ENCODE measurements at regions not wholly inside any gene's neighbourhood (a gene's known extent, or its start where the extent isn't known, plus 50 kb on each side); places are given as distances from the start of the nearest gene placed in this dataset.

DNA sequence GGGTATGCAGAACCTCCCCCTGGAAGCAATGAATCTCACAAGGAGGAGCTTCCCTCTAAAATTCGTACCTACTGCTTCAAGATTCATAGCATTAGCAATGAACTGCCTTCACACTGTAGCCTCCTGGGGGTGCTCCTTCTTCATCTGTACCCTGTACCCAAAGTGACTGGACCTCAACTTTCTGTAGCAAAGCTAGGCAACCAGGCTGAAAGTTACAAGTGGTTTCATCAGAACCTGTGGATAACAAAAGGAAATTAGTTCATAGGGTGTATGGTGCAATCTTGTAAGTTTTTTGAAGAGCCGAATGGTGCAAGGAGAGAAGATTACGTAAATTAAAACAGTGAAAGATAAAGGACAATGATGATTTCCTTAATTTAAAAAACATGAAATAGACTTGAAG lies 1541.7 kb upstream of the FLRT2 start:
- DNase-seq (ENCODE audit: low read depth in 2 of 2), result no peak

DNA sequence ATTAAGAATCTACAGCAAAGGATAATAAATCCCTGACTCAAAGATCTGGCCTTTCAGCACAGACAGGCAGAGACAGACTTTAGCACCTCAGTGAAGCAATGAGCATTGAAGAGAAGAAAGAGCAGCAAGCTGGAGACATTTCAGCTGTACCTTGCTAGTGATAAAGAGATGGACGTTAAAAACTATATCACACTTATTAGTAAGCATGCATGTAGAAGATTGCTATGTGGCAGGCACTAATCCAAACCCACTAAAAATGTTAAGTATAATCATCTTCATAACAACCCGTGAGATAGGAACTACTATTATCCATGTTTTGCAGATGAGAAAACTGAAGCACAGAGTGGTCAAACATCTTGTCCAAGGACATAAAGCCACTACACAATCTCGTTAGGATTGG lies 1538.3 kb upstream of the FLRT2 start:
- no peak for DNase-seq (ENCODE audit: low read depth in 2 of 2)

DNA sequence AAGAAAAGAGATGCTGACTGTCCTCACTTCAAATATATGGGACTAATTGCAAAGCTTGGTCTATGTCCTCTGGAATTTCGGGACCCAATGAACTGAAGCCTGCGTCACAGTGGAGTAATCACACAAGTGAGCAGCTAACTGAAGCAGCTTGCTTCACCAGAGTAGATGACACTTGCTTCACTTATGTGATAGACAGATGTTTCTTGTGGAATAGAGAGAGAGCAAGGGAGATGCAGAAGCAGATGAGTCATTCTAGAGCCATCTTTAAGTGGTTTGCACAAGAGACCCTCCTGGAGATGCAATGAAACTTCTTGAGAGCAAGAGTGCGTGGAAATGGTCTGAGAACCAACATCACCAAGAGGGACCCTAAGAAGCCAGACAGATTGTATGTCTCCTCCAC lies 1537.1 kb upstream of the FLRT2 start:
- no peak for DNase-seq (ENCODE audit: low read depth in 2 of 2)

DNA sequence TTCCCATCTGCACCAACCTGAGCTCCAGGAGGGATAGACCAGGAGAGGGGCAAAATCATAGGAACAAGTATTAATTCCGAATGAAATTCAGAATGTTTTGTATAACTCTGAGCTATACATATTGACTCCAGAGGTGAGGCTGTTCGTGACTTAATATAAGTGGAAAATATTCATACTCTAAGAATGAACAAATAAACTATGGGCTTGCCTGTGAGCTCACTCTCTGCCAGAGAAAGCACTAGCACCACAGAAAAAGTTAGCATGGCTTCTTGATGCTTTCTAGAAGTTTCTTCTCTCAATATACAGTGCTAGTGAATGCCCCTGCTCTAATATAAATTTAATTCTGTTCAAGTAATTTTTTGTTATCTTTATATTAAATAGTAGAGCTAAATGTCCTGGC lies 1536.4 kb upstream of the FLRT2 start:
- DNase-seq (ENCODE audit: low read depth in 2 of 2), result no peak

DNA sequence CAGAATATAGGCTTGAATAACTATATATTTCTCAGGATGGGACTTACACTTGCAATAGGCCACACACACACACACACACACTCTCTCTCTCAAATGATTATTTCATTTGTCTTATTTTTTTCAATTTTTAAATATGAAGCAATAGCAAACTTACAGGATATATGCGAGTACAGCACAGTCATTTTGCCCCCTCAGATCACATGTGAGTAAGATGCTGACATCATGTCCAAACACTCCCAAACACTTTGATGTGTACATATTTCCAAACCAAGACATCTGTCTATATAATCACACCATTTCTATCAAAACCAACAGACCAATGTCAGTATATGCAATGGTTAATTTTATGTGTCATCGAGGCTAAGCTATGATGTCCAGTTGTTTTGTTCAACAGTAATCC lies 1535.9 kb upstream of the FLRT2 start:
- DNase-seq (ENCODE audit: low read depth in 2 of 2), result no peak

DNA sequence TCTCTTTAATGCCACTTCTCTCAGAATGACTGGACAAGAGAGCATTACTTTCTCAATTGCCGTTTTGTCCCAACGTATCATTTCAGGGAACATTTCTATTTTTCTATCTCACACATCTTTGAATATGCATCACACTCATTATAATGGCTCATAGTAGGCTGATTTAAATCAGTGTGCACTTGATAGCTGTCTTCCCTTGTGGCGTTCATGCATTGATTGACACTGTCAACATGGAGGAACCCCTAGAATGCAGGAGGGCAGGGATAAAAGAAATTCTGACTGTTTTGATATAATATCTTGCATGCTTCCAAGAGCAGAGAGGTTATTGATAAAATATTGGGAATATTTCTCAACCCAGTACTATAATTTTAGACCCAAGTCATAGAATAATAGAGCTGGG lies 1528.9 kb upstream of the FLRT2 start:
- DNase-seq (ENCODE audit: low read depth in 2 of 2), result no peak

DNA sequence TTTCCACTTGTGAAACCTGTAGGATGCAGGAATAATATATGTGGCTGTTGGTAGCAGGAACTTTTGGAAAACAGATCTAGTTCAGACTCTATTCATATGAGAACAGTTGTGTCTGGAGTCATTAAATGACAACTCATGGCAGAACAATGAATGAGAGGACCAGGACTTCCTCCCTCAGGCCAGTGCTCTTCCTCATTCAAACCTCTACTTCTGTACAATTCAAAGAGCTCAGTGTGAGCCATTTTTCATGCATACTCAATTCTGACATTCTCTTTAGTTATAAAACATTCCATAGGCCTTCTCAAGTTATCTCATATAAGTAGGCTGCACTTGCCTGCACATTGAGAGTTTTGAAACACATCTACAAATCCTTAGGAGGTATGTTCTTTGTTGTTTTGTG lies 1526.6 kb upstream of the FLRT2 start:
- DNase-seq (ENCODE audit: low read depth in 2 of 2), result no peak

DNA sequence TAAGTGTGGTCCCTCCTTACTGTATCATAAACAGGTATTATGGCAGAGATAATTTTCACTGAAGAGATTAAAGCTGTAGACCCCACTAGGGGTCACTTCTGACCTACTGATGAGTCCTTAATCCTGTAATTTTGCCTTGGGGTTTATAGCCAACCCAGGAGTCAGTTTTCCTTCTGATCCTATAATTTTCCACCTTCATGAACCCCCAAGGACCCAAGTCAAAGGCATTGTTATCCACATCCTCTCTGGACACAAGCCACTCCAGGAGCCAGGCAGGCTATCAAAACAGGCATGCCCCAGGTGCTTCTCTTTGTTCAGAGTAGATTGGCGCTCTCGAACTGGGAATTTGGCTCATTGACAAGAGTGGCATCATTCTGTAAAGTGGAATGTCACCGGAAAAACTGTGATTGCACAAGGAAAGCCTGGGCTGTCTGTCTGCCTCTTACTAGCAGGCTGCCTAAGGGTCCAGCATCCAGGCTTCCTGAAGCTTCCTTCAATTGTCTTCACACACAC lies 1523.2 kb upstream of the FLRT2 start:
- DNase-seq (ENCODE audit: low read depth in 2 of 2), result no peak

DNA sequence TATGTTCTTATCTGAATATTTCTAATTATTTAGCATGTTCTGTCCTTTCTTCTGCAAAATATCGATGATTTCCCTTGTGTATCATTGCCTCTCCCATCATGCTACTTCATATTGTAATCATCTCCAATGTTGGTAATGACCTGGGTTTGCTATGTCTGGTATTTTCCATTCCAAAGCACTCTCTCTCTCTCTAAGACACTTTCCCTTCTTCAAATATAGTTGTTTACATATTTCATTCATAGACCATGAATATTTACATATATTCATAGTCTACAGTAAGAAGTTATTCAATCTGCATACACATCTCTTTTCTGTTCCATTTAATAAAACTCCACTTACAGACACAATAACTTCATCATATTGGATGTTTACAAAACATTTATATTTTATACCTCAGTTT lies 1516.5 kb upstream of the FLRT2 start:
- no peak for DNase-seq (ENCODE audit: low read depth in 2 of 2)

DNA sequence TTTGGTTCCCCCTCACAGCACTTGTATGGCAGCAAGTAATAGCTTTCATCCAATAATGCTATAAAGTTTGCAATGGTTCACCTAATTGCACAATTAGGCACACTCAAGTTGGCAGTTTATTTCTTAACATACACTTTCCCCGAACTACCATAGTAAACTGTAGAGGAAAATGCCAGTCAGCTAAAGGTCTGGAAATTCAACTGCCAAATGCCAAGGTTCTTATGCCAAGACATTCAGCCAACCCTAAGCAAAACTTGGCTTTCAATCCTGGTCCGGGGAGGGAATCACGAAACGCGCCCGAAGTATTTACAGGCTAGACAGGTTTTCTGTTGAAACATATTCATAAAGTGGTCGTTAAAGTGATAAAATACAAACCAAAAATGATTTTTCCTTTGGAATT lies 1512.4 kb upstream of the FLRT2 start:
- DNase-seq (ENCODE audit: low read depth in 2 of 2), result no peak

DNA sequence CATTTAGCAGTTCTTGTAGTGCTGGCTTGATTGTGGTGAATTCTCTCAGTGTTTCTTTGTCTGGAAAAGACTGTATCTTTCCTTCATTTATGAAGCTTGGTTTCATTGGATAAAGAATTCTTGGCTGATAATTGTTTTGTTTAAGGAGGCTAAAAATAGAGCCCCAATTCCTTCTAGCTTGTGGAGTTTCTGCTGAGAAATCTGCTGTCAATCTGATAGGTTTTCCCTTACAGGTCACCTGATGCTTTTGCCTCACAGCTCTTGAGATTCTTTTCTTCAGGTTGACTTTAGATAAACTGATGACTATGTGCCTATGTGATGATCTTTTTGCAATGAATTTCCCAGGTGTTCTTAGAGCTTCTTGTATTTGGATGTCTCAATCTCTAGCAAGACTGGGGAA lies 1508.5 kb upstream of the FLRT2 start:
- DNase-seq (ENCODE audit: low read depth in 2 of 2), result no peak

DNA sequence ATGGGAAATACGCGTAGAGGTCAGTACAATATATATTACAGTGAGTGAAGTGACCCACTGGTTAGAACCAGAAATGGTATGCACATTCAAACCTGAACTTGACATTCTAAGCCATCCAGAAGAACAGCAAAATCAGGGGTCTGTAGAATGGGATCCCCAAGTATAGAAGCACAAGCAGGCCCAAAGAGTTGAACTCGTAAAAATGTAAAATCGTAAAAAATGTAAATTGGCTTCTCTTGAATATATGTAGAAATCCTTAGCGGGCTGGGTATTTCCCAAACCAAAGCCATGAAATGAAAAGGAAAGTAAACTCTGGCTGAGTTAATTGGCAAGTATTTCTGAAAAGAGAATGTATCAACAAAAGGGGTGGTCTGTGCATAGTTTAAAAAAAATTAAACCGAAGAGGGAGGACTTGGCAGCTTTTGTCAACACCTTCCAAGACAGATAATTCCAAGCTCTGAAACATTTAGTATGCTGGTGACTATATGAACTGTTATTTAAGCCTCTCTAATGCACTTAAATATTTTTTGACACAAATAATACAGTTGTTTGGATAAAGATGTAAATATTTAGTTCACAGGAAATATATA lies 1505.6 kb upstream of the FLRT2 start:
- DNase-seq (ENCODE audit: low read depth in 2 of 2), result no peak

DNA sequence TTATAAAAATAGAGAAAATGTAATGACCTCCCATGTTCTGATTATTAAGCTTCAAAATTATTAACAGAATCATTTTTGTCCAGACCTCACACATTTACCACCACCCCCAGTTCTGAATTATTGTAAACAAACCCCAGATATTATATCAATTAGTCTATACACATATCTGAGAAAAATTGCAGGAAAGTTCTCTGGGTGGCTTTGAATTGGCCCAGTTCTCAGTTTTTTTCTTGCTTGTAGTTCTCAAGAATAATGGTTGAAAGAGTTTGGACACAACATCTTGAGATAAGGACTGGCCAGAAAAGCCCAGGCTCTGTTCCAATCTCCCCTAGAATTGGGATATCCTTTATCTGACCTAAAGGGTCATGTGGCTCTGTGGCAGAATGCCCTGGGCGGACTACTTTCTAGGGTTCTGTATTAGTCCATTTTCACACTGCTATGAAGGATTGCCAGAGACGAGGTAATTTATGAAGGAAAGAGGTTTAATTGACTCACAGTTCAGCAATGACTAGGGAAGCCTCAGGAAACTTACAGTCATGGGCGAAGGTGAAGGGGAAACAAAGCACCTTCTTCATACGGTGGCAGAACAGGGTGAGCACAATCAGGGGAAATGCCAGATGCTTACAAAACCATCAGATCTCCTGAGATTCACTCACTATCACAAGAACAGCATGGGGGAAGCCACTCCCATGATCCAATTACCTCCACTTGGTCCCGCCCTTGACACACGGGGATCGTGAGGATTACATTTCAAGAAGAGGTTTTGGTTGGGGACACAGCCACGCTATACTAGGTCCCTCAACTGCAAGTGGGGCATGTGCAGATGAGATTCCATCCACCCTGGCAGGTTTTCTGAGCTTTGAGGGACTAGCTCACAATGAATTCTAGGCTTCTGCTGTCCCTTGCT lies 1504.6 kb upstream of the FLRT2 start:
- no peak for DNase-seq (ENCODE audit: low read depth in 2 of 2)

DNA sequence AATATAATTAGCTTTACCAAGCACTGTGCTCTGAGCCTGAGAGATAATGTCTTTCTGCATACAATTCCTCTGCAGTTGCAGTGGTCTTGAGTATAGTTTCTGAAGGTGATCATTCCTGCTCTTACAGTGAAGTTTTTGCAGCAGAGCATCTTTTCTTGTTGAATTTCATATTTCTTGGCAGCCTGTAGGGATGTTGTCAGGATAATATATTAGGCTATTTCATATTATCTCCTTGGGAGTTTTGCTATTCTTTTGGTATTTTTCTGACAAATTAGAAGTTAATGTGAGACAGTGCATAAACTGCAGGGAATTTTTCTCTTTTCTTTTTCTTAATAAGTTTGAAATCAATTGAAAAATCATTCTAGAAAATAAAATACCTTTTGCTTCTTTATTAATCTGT lies 1502.6 kb upstream of the FLRT2 start:
- no peak for DNase-seq (ENCODE audit: low read depth in 2 of 2)

DNA sequence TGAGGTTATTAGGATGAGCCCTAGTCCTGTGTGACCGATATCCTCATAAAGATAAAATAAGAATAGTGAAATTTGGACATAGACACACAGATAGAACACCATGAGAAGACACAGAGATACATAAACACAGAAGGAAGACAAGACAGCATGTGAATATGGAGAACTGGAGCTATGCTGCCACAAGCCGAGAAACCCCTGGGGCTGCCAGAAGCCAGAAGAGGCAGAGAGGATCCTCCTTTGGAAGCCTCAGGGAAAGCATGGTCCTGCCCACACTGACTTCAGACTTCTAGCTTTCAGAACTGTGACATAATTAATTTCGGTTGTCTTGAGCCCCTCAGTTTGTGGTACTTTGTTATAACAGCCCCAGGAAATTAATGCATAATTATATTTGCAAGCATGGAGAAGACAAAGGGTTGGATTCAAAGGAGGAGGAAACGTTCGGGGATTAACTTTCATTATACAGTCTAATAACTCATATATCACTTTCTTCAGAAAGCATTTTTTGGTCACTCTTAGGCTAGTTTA lies 1501.8 kb upstream of the FLRT2 start:
- DNase-seq (ENCODE audit: low read depth in 2 of 2), result no peak

DNA sequence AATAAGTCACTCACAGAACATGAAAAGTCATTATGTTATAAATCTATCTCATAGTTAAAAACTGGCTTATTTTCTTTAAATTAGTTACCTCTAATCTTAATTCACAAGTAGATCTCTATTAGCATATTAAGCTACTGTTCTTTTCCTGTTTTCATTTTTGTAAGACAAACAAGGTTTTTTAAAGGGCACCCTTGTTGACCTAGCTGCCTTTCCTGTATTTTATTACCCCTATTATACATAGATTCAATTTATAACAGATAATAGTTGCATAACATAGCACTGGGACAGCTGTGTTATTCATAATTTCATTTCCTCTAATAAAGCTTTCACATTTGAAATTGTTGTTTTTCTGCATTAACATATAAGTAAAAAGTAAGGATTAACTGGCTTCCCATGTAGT lies 1500.7 kb upstream of the FLRT2 start:
- no peak for DNase-seq (ENCODE audit: low read depth in 2 of 2)

DNA sequence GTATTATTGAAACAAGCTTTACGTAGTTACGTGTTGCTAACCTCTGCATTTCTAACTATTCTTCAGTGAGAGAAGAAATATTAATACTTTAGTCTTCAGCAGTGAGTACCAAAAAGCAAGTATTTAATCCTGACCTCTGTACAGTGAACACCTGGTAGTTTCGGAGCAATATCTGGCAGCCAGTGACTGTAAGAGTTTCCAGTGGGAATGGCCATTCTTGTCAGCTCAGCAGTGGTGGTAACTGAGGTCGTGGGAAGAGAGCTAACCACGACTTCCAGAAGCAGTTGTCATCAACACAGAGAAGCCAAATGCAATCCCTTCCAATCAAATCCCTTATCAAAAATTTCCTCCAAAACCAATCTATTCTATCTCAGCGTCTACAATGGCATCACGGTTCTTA lies 1500.2 kb upstream of the FLRT2 start:
- no peak for DNase-seq (ENCODE audit: low read depth in 2 of 2)

DNA sequence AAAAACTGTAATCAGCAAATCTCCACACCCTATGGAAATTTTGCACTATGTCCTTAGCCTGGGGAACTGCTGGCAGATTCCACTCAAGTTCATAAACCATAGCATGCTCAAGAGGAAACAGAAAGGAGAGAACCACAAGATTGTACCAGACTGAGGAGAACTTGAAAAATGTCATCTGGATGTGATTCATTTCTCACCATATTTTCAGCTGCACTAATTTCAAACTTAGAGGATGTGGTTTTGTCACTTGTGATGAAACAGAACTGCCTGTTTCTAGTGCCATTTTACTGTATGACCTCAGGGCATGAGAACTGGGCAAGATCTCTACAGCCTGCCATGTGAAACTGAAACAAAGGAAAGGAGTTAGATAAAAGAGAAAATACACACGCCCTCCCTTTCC lies 1493.1 kb upstream of the FLRT2 start:
- no peak for DNase-seq (ENCODE audit: low read depth in 2 of 2)

DNA sequence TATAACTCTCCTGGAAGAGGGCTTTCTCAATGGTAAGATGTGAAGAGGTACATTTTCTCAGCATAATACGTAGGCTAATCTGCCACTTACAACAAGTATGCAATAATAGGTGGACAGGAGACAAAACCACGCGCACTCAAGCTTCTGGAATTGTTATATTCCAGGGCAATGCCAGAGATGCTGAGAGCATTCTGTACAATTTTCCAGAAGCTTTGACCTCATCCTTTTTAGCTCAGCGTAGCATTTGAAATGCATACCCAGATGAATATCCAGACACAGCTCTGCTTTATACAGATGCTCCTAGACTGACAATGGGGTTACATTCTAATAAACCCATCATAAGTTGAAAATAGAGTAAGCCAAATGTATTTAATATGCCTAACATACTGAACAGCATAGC lies 1492.4 kb upstream of the FLRT2 start:
- no peak for DNase-seq (ENCODE audit: low read depth in 2 of 2)

DNA sequence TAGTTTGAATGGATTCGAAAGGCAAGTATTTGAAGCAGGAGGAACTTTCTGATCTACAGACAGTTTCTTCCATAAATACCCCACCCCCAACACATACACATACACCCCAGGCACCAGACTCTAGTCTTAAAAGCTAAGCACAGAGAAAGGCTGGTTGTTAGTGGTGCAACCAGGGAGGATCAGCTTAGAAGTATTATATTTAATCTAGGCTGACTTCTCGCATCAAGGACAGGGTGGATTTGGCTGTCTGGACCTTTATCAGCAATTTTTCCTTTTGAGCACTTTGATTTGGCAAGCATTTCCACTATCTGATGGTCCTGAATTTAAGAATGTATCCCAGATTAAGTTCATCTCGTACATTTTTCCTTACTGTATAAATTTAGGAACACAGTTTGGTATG lies 1489.8 kb upstream of the FLRT2 start:
- no peak for DNase-seq (ENCODE audit: low read depth in 2 of 2)

DNA sequence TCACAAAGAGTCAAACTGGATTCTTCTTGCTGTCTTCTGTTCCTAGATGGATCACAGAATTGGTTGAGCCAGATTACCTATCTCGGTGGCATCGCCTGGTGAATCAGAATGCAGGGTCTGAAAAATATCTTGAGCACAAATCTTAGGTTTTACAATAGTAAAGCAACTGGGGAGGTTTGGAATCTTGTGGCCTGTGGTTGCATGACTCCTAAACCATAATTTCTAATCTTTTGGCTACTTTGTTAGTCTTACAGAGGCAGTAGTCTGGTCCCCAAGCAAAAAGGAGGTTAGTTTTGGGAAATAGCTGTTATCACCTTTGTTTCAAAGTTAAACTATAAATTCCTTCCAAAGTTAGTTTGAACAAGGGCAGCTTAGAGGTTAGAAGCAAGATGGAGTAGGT lies 1488.5 kb upstream of the FLRT2 start:
- DNase-seq (ENCODE audit: low read depth in 2 of 2), result no peak

DNA sequence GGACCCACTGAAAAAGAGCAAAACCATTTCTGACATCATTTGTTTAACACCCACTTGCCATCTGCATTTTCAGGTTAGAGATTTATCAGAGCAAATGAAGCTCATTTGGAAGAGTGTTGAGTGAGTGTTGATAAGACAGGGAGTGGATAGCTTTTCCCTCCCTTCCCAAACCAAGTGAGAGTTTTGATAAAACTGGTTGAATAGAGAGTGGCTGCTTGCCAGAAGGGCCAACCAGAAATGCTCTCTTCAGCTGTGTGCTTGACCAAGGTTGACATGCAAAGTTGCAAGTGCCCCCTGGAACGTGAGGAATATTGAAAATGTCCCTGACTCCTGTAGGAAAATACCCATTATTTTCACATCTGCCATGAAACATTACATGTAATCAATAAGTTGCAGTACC lies 1487.0 kb upstream of the FLRT2 start:
- DNase-seq (ENCODE audit: low read depth in 2 of 2), result no peak

Measured in stimulated activated CD4-positive, alpha-beta T cell treated with anti-CD3 and anti-CD28 coated beads, Interleukin-1b, Interleukin-23, amount 100 ng/mL, for 4 hours (primary cell).